Right lung (tissue), 2 donors: ENCODE measurements at regions not wholly inside any gene's neighbourhood (a gene's known extent, or its start where the extent isn't known, plus 50 kb on each side); places are given as distances from the start of the nearest gene placed in this dataset.
"Not testable (repeated sequence)": the region's sequence is repeated elsewhere in the genome, so short reads cannot be mapped to it uniquely, and the experiment has no call there.

Source experiments
- DNase-seq, 2 donors: peaks; one replicate each; pipeline ENCODE4 v3.0.0-alpha.2; 2013

- no peak for DNase-seq
Observed at GRCh38 chr2:34201099-34201498, 602.0 kb upstream of the FAM98A start.

- DNase-seq = no peak
Observed at GRCh38 chr2:34199971-34200370, 600.9 kb upstream of the FAM98A start.

- no peak for DNase-seq
Observed at GRCh38 chr2:34193164-34193563, 594.1 kb upstream of the FAM98A start.

- no peak for DNase-seq
Observed at GRCh38 chr2:34188464-34189303, 589.6 kb upstream of the FAM98A start.

- no peak for DNase-seq
Observed at GRCh38 chr2:34179511-34179910, 580.4 kb upstream of the FAM98A start.

GRCh38 chr2:34178482-34178881 lies 579.4 kb upstream of the FAM98A start:
- DNase-seq = no peak

GRCh38 chr2:34176693-34177092 lies 577.6 kb upstream of the FAM98A start:
- DNase-seq = no peak

GRCh38 chr2:34174506-34174905 lies 575.4 kb upstream of the FAM98A start:
- no peak for DNase-seq

- DNase-seq = no peak
Observed at GRCh38 chr2:34162231-34162630, 563.1 kb upstream of the FAM98A start.

- no peak for DNase-seq
Observed at GRCh38 chr2:34161549-34161948, 562.5 kb upstream of the FAM98A start.

GRCh38 chr2:34159901-34160300 lies 560.8 kb upstream of the FAM98A start:
- no peak for DNase-seq

GRCh38 chr2:34153484-34153883 lies 554.4 kb upstream of the FAM98A start:
- no peak for DNase-seq

GRCh38 chr2:34147780-34148179 lies 548.7 kb upstream of the FAM98A start:
- no peak for DNase-seq

- DNase-seq = no peak
Observed at GRCh38 chr2:34143149-34143548, 544.0 kb upstream of the FAM98A start.

GRCh38 chr2:34142531-34143008 lies 543.5 kb upstream of the FAM98A start:
- not testable (repeated sequence) for DNase-seq

- DNase-seq = not testable (repeated sequence)
Observed at GRCh38 chr2:34133065-34133464, 534.0 kb upstream of the FAM98A start.

GRCh38 chr2:34126279-34126678 lies 527.2 kb upstream of the FAM98A start:
- DNase-seq = no peak

GRCh38 chr2:34123996-34124785 lies 525.1 kb upstream of the FAM98A start:
- no peak for DNase-seq

GRCh38 chr2:34121076-34121475 lies 522.0 kb upstream of the FAM98A start:
- DNase-seq = no peak

- DNase-seq = no peak
Observed at GRCh38 chr2:34115076-34115475, 516.0 kb upstream of the FAM98A start.

- no peak for DNase-seq
Observed at GRCh38 chr2:34112161-34112560, 513.1 kb upstream of the FAM98A start.

GRCh38 chr2:34110392-34110791 lies 511.3 kb upstream of the FAM98A start:
- DNase-seq = no peak

- no peak for DNase-seq
Observed at GRCh38 chr2:34107811-34108210, 508.7 kb upstream of the FAM98A start.
